HepG2 (cell line): ENCODE measurements at regions not wholly inside any gene's neighbourhood (a gene's known extent, or its start where the extent isn't known, plus 50 kb on each side); places are given as distances from the start of the nearest gene placed in this dataset.

Source experiments
- ATF3 ChIP-seq: sonication (generic); formaldehyde crosslinking; IDR thresholded peaks from 2 replicates; pipeline ENCODE4 v1.4.0; 2020; ENCODE audit warnings: missing genetic modification reagents
- DPF2 ChIP-seq: sonication (generic); formaldehyde crosslinking; IDR thresholded peaks from 2 replicates; pipeline ENCODE4 v1.4.0; 2020; ENCODE audit warnings: mild to moderate bottlenecking, low read depth, missing genetic modification reagents, borderline replicate concordance
- EEA1 ChIP-seq: sonication (generic); formaldehyde crosslinking; IDR thresholded peaks from 2 replicates; pipeline ENCODE4 v1.5.1; 2020; ENCODE audit warnings: mild to moderate bottlenecking, missing genetic modification reagents, borderline replicate concordance
- POLR2G ChIP-seq: fragments of 200-400 bp; formaldehyde crosslinking; IDR thresholded peaks from 2 replicates; pipeline ENCODE4 v1.6.1; 2018; ENCODE audit warnings: mild to moderate bottlenecking, low read depth, low read length, moderate library complexity
- ZNF749 ChIP-seq: sonication (generic); formaldehyde crosslinking; IDR thresholded peaks from 2 replicates; pipeline ENCODE4 v1.8.0; 2022; ENCODE audit warnings: mild to moderate bottlenecking, missing genetic modification reagents, moderate library complexity, borderline replicate concordance
- ZNF790 ChIP-seq: sonication (generic); formaldehyde crosslinking; IDR thresholded peaks from 2 replicates; pipeline ENCODE4 v1.8.0; 2022; ENCODE audit warnings: missing genetic modification reagents, mild to moderate bottlenecking, borderline replicate concordance

- TF ChIP-seq DPF2 (no peak), ZNF790 (no peak), EEA1 (CRISPR knock-in tag) (no peak), ATF3 (CRISPR knock-in tag) (no peak), ZNF749 (no peak), POLR2G (no peak)
These were observed 314.6 kb downstream of the CXCL12 start for GRCh38 chr10:44070282-44070681.
